Left hindlimb (tissue), 1 donor: ENCODE measurements at regions not wholly inside any gene's neighbourhood (a gene's known extent, or its start where the extent isn't known, plus 50 kb on each side); places are given as distances from the start of the nearest gene placed in this dataset.
"Not testable (repeated sequence)": the region's sequence is repeated elsewhere in the genome, so short reads cannot be mapped to it uniquely, and the experiment has no call there.

Source experiments
- DNase-seq: peaks from one replicate; pipeline ENCODE4 v3.0.0-alpha.2; 2018

DNA sequence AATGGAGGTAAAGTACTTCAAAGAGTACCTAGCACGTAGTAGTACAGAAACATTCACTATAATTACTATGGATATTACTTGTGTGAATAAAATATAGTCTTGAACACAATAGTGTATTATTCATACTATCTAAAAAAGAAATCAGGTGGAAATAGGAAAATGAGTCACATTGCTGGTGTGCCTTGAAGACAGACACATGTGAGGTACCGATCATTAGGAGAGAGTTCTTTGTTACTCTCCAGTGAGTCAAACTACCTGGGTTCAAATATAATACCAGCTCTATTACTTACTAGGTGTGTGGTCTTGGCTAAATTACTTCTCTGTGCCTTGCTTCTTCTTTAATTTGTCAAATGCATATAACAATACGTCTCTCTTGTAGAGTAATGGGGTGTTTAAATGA, 50.8 kb upstream of the BEND6 start:
- no peak for DNase-seq

DNA sequence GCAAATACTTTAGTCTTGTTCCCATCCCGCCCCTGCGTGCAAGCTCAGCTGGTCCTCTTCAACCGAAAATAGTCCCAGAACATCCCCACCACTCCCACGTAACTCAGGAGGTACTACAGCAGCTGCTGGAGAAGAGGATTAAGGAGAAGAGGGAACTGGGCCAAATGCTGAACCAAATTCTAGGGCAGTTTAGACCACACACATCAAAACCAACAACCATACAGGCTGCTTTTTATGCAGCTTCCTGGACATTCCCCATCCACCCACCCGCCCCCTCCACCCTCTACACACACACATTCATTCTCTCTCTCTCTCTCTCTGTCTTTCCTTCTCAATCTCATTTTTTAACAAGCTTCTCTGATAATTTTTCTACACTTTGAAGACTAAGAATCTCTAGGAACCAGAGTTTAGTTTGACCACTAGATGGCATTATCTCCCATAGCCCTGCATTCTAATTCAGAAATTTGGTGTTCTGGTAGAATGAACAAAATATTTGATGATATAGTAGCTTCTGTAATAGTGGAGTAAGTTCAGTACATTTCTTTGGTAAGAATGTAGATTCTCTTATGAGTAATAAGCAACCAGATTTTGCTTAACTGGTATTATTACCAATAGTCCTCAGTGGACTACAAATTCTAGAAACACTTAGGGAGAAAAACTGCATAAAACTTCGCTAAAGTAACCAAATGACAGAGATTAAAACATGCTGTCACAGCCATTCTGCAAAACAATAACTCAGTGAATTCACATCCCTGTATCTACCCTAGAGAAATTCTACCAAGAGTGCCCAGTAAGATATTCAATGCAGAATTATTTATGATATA, 52.1 kb upstream of the BEND6 start:
- DNase-seq, result peak; percentile 65

DNA sequence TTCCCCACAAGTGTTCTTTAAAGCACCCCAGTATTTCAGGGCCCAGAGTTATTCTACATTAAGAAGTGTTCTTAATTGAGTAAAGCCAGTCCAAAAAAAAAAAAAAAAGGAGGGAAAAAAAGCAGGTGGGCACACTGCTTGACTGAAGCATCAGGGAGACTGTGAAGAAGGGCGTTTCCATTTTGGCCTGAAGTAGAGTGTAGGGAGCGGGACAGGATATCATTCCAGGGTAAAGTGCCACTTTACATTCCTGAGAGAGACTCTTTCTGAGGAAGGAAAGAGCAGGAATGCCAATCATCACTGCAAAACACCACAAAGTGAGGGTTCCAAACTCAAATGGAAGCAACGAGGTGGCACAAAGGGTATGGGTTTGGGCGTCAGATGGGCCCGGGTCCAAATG, 54.1 kb upstream of the BEND6 start:
- DNase-seq, result no peak

DNA sequence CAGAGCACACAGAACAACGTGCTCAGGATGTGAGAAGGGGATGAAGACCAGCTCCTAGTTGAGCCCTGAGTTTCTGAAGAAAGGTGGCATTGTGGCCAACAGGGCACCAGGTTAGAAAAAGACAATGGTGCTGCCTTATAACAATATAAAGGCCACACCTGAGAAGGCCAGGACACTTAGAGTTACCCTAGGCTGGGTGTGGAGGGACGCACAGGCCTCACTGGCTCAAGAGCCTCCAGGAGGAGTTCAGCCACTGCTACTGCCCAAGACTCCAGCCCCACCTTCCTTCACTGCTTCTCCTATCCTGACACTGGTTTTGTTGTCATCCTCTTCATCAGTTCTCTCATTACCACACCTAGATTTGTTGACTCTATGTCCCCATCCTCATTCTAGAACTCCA, 55.2 kb upstream of the BEND6 start:
- no peak for DNase-seq

DNA sequence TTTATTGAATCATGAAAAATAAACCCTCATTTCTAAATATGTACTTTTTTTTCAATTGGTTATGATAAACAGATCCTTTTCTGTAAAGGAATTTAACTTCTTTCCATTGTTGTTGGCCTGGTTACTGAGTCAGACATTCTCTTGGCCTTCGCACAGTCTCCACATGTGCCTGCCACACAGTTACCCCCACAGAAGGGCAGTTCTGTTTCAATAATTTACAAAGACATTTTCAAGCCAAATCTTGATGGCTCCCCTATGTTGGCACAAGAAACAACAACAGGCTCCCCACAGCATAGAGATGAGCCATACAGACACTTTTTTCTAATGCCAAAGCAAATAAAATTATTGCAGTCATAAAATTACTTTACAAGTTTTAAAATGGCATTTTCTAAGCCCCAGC, 55.6 kb upstream of the BEND6 start:
- no peak for DNase-seq

DNA sequence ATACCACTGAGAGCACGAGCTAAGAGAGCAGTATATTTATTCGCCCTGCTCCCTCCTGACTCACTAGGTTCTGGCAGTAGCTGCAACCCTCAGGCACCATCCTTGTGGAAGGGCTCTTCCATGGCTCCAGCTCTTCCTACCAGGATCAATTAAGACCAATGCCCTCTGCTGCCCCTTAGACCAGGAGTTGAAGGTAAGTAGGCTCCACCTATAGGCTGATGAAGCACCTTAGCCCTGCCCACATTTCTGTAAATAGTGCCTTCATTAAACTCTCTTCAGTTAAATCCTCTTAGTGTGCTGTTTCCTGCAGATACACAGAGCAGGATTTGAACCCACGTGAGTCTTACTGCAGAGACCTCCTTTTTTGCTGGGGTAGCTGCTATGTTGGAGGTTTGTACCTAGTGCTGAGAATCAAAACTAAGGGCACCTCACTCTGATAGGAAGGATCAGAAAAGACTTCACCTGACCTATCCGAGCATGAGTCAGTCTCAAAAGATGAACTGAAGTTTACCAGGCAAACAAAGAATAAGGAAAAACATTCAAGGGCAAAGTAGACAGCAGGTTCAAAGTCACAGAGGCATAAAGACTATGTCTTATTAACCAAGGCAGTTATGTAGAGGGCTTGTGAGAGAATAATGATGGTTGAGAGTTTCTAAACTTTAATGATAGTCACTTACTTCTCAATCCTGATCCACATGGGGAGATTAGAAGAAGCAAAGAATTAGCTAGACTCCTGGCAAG, 56.9 kb upstream of the BEND6 start:
- no peak for DNase-seq

DNA sequence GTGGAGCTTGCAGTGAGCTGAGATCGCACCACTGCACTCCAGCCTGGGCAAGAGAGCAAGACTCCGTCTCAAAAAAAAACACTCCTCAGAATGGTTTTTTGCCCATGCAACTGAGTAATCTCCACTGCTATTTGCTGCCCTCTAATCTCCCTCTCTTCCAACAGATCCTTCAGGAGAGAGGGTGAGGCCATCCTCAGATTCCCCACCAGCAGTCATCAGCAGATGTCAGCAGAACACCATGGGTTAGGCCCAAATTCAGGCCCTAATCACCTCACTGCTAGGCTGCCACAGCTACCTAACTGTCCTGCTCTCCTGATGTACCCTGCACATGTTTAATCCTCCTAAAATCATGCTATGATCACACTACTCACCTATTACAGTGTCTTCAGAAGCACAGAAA, 63.2 kb upstream of the BEND6 start:
- no peak for DNase-seq

DNA sequence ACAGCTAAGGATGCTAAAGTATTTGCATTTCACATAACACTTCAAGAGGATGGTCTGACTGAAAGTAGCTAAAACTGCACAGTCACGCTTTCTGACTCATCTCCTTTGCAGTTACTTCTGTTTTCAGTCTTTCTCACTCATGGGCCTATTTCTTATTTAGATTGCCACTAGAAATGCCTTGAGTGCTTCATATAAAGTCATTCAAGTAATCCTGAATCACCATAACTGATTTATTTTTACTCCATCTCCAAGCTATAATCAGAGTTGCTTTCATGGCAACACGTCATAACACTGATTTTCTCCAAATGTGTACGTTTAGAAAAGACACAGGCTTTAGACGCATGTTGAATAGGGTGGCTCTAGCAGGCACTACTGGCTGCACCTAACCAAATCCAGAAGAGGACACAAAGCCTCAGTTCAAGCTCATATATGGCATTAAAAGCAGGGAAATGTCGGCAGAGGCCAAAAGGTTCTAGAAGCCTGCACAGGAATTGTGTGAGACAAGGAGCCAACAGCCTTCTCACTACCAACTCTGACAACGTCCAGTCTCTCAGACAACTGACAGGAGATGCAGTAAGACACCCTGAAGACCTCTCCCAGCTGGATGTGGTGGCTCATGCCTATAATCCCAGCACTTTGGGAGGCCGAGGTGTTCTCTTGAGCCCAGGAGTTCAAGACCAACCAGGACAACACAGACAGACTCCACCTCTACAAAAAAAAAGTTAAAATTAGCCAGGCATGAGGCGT, 64.1 kb upstream of the BEND6 start:
- DNase-seq, result no peak

DNA sequence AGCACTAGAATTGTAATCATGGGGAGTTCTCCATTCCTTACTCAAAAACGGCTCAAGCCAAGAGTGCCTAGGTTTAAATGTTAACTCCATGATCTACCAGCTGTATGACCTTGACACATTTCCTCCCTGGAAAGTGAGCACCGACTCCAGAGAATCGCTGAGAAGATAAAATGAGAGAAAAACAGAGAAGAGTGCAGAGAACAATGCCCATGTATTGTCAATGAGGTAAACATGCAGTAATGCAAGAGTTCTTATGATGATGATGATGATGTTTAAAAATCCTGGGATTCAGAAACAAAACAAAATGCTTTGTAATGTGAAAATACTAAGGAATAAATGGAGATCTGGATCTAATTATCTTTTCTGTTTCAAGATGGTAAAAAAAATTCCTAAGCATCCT, 64.8 kb upstream of the BEND6 start:
- DNase-seq, result no peak

DNA sequence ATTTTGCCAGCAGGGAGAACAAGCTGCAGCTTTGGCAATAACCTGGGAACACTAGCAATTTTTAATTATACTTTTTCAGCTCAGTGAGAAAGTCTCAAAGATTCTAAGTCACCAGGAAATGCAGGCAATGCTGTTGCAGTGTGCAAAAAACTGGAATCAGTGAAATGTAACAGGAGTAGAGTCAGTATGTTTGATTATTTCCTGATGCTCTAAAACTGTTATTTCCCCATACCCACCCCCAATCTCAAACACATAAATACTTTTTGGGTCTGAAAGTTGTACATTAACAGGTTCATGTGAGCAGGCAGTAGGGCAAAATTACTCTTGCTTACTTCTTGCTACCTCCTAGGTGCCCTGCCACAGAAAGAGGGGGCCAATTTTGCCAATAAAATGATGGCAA, 65.4 kb upstream of the BEND6 start:
- DNase-seq, result no peak

DNA sequence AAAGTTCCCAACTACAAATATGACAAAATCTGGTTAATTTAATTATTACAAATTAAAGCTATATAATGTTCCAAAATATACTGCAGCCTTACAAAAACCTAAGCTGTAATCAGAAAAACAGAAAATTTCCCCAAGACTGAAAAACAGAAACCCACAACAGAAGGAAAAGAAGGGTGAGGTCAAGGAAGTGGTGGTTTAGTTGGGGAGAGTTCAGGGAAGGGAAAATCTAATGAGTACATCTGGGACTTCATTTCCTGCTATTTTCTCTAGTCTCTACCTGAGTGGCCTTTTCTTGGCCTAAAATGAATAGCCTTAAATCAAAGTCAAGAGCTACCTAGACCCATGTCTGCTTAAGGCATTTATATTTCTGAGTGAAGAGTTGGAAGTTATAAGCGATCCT, 66.2 kb upstream of the BEND6 start:
- DNase-seq, result no peak

DNA sequence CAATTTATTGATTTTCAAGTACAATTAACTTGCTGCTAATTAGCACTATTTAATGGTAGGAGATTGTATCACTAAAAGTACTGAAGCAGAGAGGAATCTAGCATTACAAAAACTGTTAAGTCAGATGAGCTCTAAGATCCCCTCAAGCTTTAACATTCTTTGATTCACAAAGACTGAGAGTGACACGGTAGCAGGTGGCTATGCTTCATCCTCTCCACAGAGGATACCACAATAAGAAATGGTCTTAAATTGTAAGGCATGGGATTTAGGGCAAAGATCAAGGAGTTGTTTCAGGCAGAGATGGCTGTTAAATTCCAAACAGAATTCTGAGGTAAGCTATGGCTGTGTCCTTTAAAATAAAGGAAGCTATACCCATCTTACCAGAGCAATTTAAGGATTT, 67.8 kb upstream of the BEND6 start:
- no peak for DNase-seq

DNA sequence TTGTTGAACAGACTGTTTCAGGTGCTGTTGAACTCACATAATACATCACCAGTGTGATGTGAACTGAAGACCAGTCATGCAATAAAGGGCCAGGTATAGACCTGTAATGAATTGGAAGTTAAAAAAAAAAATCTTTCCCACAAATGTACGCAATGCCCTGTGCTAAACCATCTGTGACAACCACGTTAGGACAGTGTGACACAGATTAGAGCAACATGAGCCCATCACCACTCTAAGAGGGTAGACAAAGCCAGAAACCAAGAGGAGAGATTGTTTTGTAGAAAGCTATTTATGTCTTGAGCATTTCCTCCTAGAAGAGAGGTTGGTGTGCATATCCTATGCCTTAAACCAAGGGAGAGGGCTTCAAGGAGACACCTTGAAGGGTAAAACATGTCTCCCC, 77.0 kb upstream of the BEND6 start:
- no peak for DNase-seq

DNA sequence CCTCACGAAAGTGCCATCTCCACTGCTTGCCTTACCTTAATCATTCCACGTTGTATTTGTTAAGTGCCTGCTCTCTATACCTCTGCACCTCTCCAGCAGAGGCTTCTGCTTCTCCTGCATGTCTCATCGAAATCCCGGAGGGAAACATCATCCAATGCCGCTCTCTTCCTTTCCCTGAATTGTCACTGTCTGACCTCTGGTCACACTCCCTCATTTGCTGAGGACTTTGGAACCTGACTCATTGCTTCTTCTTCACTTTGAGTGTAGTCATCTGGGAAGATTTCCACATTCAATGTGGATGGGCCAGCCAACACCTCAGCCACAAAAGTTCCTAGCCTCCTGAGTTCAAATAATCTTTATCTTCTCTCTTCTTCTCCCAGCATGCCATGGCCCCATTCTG, 78.9 kb upstream of the BEND6 start:
- no peak for DNase-seq

DNA sequence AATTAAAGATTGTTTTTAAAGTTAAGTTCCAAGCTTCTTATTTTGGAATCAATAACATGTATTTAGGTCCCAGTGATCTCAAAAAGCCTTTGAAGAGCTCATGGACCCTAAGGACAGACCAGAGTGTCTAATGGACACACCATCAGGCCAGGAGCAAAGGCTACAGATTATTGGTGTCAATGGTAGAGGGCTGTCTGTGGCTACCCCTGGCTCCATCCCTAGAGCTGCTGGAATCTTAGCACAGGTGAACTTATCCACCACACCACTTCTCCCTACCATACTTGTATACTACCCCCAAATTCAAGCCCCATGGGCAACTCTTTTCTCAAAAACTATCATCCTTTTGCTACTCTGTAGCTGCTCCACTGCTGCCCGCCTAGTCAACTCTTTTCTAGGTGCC, 79.4 kb upstream of the BEND6 start:
- DNase-seq, result no peak

DNA sequence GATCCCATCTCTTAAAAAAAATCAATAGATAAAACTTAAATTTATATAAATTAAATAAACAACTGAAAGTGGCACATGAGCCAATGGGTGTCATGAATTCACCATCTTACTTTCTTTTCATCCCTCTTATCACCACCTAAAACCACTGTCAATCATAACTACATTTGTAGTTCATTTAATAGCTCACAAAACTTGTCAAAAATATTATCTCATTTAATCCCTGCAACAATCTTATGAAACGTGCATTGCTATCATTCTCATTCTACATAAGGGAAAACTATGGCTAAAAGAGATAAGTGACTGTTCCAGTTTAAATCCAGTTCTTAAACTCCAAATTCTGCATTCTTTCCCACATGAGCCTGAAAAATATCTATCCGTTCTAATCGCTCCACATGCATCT, 80.6 kb upstream of the BEND6 start:
- no peak for DNase-seq

DNA sequence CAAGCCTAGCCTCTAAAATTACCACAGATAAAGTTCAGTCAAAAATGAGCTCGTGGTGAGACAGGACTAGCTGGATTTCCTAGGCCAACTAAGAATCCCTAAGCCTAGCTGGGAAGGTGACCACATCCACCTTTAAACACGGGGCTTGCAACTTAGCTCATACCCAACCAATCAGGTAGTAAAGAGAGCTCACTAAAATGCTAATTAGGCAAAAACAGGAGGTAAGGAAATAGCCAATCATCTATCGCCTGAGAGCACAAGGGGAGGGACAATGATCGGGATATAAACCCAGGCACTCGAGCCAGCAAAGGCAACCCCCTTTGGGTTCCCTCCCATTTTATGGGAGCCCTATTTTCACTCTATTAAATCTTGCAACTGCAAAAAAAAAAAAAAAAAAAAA, 84.9 kb upstream of the BEND6 start:
- not testable (repeated sequence) for DNase-seq

DNA sequence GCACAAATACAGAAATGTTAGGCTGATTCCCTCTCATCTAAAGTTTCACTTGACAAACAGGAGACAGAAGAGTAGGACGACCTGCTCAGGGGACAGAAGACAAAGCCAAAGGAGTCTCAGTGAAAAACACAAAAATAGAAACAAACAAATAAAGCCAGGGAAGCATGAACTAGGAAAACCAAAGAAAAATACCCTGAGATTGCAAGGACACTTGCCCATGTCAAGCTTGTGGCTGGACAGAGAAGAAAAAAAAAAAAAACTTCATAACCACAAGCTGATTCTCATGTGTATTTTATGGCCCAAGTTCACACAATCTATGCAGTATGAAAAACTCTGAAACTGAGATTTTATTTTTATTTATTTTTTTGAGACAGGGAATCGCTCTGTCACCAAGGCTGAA, 85.6 kb upstream of the BEND6 start:
- DNase-seq, result no peak

DNA sequence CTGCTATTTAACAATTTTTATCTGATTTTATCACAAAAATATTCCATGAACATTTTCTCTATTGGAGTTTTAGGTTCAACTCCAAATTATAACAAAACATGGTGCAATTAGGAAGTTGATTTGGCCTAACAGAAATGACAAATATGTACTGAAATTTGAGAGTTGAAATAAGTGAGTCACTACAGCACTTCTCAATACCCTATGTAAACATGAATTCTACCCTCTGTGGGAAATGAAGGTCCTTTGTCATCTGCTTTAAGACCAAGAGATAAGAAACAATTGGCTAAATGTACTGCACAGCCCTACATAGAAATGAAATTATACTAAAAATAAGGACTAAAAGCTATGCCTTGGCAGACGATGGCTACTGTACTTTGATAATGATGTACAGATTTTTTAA, 86.2 kb upstream of the BEND6 start:
- no peak for DNase-seq

DNA sequence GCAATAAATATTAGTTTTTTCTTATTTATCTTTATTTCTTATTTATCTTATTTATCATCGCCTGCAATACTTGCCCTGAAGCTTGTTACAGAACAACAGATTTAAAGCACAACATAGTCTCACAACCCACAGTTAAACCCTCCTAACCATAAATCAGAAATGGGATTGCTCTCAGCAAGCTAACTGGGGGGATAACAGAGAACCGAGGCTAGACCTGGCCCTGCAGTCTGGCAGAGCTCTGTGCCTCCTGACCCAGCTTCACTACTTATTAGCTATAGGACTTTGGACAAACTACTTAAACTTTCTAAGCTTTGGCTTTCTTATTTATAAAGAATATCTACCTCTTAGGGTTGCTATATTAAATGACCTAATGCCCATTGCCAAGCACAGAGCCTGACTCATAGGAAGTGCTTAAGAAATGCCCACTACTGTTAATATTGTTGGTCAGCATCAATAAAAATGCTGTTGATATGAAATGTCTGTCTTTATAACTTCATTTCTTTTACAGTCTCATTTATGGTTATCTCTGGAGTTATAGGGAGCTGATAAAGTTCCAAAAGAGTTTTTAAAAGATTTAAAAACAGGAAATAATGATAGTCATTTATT, 87.9 kb upstream of the BEND6 start:
- no peak for DNase-seq

DNA sequence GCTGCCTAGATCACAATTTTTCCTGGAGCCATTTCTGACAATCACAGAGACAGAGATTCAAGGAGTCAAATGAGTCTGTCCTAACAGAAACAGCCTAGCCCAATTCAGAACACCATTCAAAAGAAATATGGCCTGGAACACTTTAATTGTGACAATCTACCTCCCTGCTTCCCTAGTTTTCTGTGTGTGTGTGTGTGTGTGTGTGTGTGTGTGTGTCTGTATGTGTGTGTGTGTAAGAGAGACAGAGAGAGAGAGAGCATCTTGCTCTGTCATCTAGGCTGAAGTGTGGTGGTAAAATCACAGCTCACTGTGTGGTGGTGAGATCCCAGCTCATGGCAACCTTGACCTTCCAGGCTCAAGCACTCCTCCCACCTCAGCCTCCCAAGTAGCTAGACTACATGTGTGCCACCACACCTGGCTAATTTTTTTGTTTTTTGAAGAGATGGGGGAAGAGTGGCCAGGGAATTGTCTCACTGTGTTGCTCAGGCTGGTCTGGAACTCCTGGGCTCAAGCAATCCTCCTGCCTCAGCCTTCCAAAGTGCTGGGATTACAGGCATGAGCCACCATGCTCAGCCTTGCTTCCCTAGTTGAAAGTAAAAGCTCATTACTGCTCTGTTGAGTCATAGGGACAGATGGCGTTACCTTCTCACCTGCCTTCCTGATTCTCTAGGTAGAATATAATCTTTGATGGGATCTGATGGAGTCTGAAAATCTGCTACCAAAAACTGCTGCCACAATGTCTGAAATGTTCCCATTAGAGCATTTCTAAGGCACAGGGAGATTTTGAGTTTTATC, 89.6 kb upstream of the BEND6 start:
- DNase-seq, result no peak

DNA sequence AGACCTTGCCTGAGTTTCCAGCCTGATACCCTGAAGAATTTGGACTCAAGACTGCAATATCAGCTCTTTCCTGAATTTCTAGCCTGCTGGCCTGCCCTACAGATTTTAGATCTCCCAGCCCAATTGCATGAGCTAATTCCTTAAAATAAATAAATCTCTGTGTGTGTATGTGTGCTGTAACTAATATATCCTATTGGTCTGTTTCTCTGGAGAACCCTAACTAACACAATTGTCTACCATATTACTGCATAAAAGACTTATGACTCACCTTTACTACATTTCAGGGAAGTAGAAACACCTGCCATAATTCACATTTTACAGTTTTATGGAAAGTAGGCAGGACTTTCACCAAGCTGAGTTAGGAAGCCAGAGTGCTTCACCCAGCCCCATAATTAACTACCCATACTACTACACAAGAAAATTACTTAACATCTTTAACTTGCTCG, 90.7 kb upstream of the BEND6 start:
- DNase-seq, result no peak

DNA sequence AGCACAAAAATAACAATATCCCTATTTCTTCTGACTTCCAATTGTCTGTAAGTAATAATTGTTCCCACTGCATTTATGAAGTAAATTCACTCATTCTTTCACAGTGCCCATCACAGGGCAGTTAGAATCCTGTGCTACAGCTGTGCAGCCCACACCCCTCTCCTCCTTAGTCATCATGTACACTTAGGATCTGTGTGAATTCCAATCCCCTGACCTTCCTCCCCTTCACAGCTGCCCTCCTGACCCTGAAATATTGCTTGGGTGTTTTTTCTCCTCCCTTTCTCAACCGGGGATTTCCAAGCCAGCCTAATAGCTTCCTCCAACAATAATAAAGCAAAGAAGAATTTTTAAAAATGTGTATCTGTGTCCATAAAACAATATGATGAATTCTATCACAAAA, 91.5 kb upstream of the BEND6 start:
- no peak for DNase-seq
